Stimulated activated naive CD8-positive, alpha-beta T cell treated with anti-CD3 and anti-CD28 coated beads, Interleukin-15, Interleukin-2, amounts not matched to agents 100 U/mL and 50 U/mL, for 24 hours (primary cell): ENCODE measurements at regions not wholly inside any gene's neighbourhood (a gene's known extent, or its start where the extent isn't known, plus 50 kb on each side); places are given as distances from the start of the nearest gene placed in this dataset.
"Not testable (repeated sequence)": the region's sequence is repeated elsewhere in the genome, so short reads cannot be mapped to it uniquely, and the experiment has no call there.

ENCODE experiments used
- ATAC-seq: fragments of 150-1000 bp; cut with Tn5 transposase; one replicate; pipeline ENCODE4 v1.10.0; 2021
- DNase-seq: peaks from one replicate; pipeline ENCODE4 v3.0.0; 2021

GRCh38 chr10:21364196-21365114, 161.0 kb downstream of the SKIDA1 start:
- no peak for ATAC-seq
- DNase-seq, result no peak

DNA sequence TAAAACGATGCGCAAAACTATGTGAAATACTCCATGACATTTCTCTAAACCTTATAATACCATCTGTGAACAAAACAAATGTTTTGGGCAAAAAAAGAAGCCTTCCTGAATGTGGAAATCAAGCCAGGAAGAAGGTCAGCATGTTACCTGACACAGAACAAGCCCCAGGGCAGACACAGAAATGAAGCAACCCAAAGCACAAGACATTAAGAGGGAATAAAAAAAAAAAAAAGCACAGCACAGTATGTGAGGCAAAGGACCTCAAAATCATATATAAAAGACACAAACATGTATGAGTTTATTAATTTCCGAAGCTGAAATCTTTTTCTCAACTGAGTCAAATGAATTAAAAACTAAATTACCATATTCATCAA, 161.8 kb downstream of the SKIDA1 start:
- no peak for DNase-seq
- no peak for ATAC-seq

DNA sequence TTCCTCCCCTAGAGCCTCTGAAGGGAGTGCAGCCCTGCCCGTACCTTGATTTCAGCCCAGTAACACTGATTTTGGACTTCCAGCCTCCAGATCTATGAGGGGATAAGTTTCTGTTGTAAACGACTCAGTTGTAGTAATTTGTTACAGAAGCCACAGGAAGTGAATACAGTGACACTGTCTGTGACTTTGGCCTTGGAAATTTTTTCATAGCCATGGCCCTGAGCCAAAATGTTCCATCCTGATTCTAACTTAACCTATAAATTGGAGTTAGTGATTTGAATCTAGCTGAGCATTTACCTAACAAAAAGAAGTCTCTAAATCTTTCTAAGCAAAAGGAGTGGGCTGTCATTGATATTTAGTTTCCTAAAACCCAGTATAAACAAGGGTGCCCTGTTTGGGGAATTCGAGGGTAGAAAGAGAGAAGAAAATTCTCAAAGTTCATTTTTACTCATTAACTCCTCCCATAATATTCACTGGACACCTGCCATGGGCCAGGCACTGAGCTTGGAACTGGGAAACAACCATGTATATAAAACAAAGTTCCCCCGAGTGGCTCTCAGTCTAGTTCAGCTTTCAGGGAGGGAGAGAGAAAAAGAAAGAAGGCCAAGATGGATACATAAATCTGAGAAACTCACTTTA, 162.3 kb downstream of the SKIDA1 start:
- ATAC-seq (no peak), DNase-seq (no peak)

- DNase-seq (no peak), ATAC-seq (no peak)
Measured at GRCh38 chr10:21359202-21359601, 166.3 kb downstream of the SKIDA1 start.

DNA sequence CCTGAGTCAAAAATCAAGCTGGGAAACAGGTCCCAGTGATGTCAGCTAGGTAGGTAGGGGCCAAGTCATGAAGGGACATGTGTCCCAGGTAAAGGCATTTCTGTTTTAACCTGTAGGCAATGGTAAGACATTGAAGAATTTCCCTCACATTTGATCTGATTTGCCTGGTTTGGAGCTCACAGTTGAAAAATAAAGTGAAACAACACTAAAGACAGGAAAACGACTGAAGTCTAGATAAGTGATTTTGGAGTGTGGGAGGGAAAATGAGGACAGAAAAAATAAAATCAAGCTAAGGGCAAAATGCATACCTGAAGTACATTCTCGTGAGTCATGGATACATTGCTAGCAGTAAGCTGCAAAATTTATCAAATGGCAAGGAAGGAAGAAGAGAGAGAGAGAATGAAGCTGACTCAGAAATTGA, 169.9 kb downstream of the SKIDA1 start:
- DNase-seq (no peak), ATAC-seq (no peak)

GRCh38 chr10:21352886-21353285, 172.6 kb downstream of the SKIDA1 start:
- DNase-seq, result no peak
- no peak for ATAC-seq

DNA sequence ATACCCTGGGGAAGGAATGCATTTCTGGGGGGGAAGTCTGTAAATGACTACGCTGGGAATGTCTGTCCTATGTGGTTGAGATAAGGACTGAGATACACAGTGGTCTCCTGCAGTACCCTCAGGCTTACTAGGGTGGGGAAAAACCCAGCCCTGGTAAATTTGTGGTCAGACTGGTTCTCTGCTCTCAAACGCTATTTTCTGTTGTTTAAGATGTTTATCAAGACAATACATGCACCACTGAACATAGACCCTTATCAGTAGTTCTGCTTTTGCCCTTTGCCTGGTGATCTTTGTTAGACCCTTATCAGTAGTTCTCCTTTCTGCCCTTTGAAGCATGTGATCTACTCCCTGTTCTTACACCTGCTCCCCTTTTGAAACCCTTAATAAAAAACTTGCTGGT, 173.9 kb downstream of the SKIDA1 start:
- ATAC-seq, result not testable (repeated sequence)

DNA sequence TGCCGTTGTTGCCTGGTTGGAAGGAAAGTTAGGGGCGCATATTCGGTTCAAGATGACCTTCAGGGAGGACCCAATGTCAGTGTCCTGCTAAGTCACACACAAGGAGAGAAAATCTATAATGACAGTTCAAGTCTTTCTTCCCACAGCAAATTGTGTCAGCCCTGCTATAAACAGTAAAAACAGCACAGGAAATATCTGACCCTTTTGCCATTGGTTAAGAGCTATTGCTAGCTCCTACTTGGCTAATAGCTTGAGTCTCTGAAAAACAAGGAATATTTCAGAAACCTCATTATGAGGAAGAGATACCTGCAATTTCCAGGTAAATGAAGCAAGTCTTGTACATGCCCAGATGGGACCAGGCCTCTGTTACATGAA, 175.6 kb downstream of the SKIDA1 start:
- DNase-seq, result no peak
- ATAC-seq, result no peak

More for the DNA sequence above, 173.9 kb downstream of the SKIDA1 start:
- DNase-seq, result not testable (repeated sequence)

- no peak for ATAC-seq
Measured at GRCh38 chr10:21347785-21348170, 177.7 kb downstream of the SKIDA1 start.

DNA sequence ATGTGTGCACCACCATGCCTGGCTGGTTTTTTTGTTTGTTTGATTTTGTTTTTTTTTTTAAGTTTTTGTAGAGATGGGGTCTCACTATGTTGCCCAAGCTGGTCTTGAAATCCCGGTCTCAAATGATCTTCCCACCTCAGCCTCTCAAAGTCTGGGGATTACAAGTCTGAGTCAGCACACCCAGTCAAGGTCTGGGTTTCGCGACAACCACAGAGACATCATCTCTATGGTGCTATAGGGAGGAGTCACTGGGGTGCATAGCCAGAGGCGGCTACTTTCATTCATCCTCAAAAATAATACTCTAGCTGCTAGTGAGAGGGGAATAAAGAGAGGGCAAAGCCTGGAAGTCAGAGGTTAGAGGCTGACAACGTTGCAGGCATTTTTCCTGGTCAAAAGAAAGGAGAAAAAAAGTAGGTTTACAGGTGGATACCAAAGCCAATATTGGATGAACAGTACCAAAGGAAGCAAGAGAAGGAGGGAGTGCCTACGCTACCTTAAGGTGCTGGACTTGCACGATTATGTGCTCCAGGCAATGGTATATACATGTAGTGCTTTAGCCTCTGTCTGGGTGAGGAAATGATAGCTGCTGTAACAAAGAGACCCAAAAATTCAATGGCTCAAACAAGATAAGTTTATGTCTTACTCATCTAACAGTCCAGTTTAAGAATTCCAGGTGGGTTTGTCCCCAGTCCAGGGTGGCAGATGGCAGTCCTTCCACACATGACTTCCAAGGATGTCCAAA, 178.3 kb downstream of the SKIDA1 start:
- DNase-seq (no peak), ATAC-seq (no peak)

More at GRCh38 chr10:21347785-21348170, 177.7 kb downstream of the SKIDA1 start:
- no peak for DNase-seq

GRCh38 chr10:21343087-21343486, 182.4 kb downstream of the SKIDA1 start:
- DNase-seq, result no peak
- ATAC-seq, result no peak

GRCh38 chr10:21342499-21342898, 183.0 kb downstream of the SKIDA1 start:
- not testable (repeated sequence) for ATAC-seq, DNase-seq

DNA sequence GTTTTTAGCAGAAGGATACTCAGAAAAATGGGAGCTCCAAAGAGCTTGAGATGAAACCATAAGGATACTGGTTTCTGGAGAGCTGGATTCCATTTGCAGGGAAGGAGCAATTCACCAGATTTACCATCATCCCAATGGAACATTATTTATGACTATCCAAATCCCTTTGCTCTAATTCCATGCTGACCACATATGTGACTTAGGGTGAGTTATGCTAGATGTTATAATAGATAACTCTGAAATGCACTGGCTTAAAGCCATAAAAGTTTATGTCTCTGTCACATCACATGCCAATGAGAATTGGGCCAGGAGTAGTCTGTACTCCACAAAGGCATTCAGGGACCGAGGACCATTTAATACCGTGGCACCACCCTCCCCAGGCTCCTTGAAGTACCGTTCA, 185.2 kb downstream of the SKIDA1 start:
- ATAC-seq (no peak), DNase-seq (no peak)

GRCh38 chr10:21337171-21337792, 188.2 kb downstream of the SKIDA1 start:
- DNase-seq (no peak), ATAC-seq (no peak)

GRCh38 chr10:21336476-21337170, 188.9 kb downstream of the SKIDA1 start:
- DNase-seq (peak; percentile 5), ATAC-seq (no peak)

GRCh38 chr10:21334891-21335696, 190.4 kb downstream of the SKIDA1 start:
- DNase-seq, result no peak
- no peak for ATAC-seq

GRCh38 chr10:21330628-21331020, 194.9 kb downstream of the SKIDA1 start:
- DNase-seq (no peak), ATAC-seq (no peak)

DNA sequence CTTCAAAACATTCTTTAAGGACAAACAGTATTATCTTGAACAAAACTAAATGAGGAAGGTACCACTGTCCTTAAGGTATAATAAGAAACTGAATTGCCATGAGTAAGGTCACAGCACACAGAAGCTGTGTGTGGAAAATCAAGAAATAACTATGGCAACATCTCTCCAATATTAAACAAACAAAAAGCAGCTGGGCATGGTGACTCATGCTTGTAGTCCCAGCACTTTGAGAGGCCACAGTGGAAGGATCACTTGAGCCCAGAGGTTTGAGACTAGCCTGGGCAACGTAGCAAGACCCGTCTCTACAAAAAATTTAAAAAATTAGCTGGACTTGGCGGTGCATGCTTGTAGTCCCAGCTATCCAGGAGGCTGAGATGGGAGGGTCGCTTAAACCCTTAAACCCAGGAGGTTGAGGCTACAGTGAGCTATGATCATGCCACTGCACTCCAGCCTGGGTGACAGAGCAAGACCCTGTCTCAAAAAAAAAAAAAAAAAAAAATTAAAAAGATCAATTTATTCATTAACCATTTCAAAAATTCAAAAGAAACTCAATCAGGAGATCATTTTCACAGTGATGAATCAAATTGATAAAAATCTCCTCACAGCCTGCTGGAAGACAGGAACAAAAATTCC, 195.4 kb downstream of the SKIDA1 start:
- DNase-seq, result no peak

GRCh38 chr10:21327289-21327993, 198.0 kb downstream of the SKIDA1 start:
- DNase-seq, result no peak
- no peak for ATAC-seq

More for the DNA sequence above, 195.4 kb downstream of the SKIDA1 start:
- no peak for ATAC-seq
